ENCODE measurements at regions not wholly inside any gene's neighbourhood (a gene's known extent, or its start where the extent isn't known, plus 50 kb on each side); places are given as distances from the start of the nearest gene placed in this dataset.

DNA sequence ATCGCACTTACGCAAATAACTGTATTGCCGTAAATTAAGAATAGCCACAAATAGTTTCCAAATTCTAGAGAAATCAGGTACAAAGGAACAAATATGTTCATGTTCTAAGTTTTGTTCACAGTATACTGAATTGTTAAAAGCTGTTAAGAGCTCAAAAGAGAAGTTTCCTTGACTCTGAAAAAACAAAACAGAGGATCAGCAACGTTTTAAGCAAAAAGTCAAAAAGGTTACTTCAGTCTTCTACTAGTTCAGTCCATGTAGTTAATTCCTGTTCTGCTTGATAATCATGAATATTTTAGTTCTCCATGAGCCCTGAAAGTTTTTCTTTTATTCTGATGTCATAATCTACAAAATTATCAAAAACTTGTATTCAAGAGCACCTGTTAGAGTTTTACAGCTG lies 128.6 kb upstream of the MAST4 start:
- H3K4me1 ChIP-seq (ENCODE audit: insufficient read depth, poor library complexity, severe bottlenecking), result no peaks in the 10 kb centered on the region
- no peak for ATAC-seq (ENCODE audit: low read depth)
- H3K9me3 ChIP-seq (ENCODE audit: severe bottlenecking), result peaks cover 25% of the 10 kb centered on the region
- H3K4me3 ChIP-seq (ENCODE audit: severe bottlenecking), result no peak overlapping the region
- peaks cover 10% of the 10 kb centered on the region for H3K27me3 ChIP-seq (ENCODE audit: insufficient read depth, poor library complexity, severe bottlenecking)
- H3K36me3 ChIP-seq (ENCODE audit: low read depth), result no peaks in the 10 kb centered on the region
- TF ChIP-seq CTCF (IDR thresholded peaks at IDR 0.05; ENCODE audit: poor library complexity, severe bottlenecking), result no peak
- no peak for DNase-seq (ENCODE audit: low spot score)
- H3K27ac ChIP-seq (ENCODE audit: poor library complexity, severe bottlenecking), result no peak overlapping the region

DNA sequence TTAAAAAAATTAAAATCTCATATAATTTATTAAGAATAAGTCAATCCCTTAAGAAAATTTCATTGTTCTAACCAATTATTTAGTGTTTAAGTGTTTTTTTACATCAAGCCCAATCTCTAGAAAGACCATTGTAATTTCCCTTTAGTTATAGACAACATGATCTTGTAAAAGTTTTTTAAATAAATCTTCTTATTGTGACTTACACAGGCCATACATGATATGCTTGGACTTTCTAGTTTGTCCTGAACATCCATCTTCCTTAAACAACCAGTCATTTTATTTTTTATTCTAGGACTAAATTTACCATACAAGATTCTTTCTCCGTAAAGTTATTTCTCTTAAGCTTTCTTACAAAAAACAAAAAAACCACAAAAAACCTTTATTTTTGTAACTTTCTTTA lies 126.5 kb upstream of the MAST4 start:
- H3K27ac ChIP-seq (ENCODE audit: poor library complexity, severe bottlenecking), result no peak overlapping the region
- DNase-seq (ENCODE audit: low spot score) (no peak), ATAC-seq (ENCODE audit: low read depth) (no peak)
- H3K4me3 ChIP-seq (ENCODE audit: severe bottlenecking), result no peak overlapping the region
- H3K36me3 ChIP-seq (ENCODE audit: low read depth), result no peaks in the 10 kb centered on the region
- H3K4me1 ChIP-seq (ENCODE audit: insufficient read depth, poor library complexity, severe bottlenecking), result no peaks in the 10 kb centered on the region
- TF ChIP-seq CTCF (IDR thresholded peaks at IDR 0.05; ENCODE audit: poor library complexity, severe bottlenecking), result no peak
- H3K27me3 ChIP-seq (ENCODE audit: insufficient read depth, poor library complexity, severe bottlenecking), result peaks cover 10% of the 10 kb centered on the region
- H3K9me3 ChIP-seq (ENCODE audit: severe bottlenecking), result peaks cover 25% of the 10 kb centered on the region

GRCh38 chr5:66472010-66472409 lies 124.2 kb upstream of the MAST4 start:
- Histone ChIP-seq H3K9me3 (ENCODE audit: severe bottlenecking) (peaks cover 23% of the 10 kb centered on the region), H3K4me1 (ENCODE audit: insufficient read depth, poor library complexity, severe bottlenecking) (no peaks in the 10 kb centered on the region), H3K27ac (ENCODE audit: poor library complexity, severe bottlenecking) (no peak overlapping the region), H3K27me3 (ENCODE audit: insufficient read depth, poor library complexity, severe bottlenecking) (peaks cover 10% of the 10 kb centered on the region), H3K36me3 (ENCODE audit: low read depth) (no peaks in the 10 kb centered on the region), H3K4me3 (ENCODE audit: severe bottlenecking) (no peak overlapping the region)
- no peak for ATAC-seq (ENCODE audit: low read depth)
- no peak for TF ChIP-seq CTCF (IDR thresholded peaks at IDR 0.05; ENCODE audit: poor library complexity, severe bottlenecking)
- no peak for DNase-seq (ENCODE audit: low spot score)

DNA sequence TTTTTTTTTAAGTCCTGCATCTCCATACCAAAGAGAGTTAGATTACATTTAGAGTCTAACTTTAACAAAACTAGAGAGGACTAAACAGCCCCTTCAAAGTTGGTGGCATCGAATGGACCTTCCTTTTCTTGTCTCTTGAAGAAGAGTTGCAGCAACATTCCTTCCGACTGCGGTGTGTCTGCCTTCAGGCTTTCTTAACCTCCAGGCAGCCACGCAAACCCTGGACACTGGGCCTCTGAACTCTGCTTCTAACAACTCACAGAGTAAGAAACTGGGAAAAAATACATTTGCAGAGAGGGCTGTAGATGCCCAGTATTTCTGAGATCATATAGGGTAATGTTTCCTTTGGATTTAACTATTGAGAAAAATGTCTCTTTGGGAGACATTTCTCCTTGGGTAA lies 120.5 kb upstream of the MAST4 start:
- no peak overlapping the region for H3K4me3 ChIP-seq (ENCODE audit: severe bottlenecking)
- no peaks in the 10 kb centered on the region for H3K9me3 ChIP-seq (ENCODE audit: severe bottlenecking)
- DNase-seq (ENCODE audit: low spot score) (no peak), ATAC-seq (ENCODE audit: low read depth) (no peak)
- no peaks in the 10 kb centered on the region for H3K36me3 ChIP-seq (ENCODE audit: low read depth)
- H3K27ac ChIP-seq (ENCODE audit: poor library complexity, severe bottlenecking), result no peak overlapping the region
- H3K27me3 ChIP-seq (ENCODE audit: insufficient read depth, poor library complexity, severe bottlenecking), result peaks cover 4% of the 10 kb centered on the region
- TF ChIP-seq CTCF (IDR thresholded peaks at IDR 0.05; ENCODE audit: poor library complexity, severe bottlenecking), result no peak
- no peaks in the 10 kb centered on the region for H3K4me1 ChIP-seq (ENCODE audit: insufficient read depth, poor library complexity, severe bottlenecking)

GRCh38 chr5:66477596-66477995 lies 118.6 kb upstream of the MAST4 start:
- Histone ChIP-seq H3K27ac (ENCODE audit: poor library complexity, severe bottlenecking) (no peak overlapping the region), H3K27me3 (ENCODE audit: insufficient read depth, poor library complexity, severe bottlenecking) (no peaks in the 10 kb centered on the region), H3K4me3 (ENCODE audit: severe bottlenecking) (no peak overlapping the region), H3K4me1 (ENCODE audit: insufficient read depth, poor library complexity, severe bottlenecking) (no peaks in the 10 kb centered on the region), H3K9me3 (ENCODE audit: severe bottlenecking) (no peaks in the 10 kb centered on the region), H3K36me3 (ENCODE audit: low read depth) (no peaks in the 10 kb centered on the region)
- no peak for TF ChIP-seq CTCF (IDR thresholded peaks at IDR 0.05; ENCODE audit: poor library complexity, severe bottlenecking)
- ATAC-seq (ENCODE audit: low read depth) (no peak), DNase-seq (ENCODE audit: low spot score) (no peak)

Data from RWPE2 (cell line).